Endothelial cell of umbilical vein (primary cell): ENCODE measurements at regions not wholly inside any gene's neighbourhood (a gene's known extent, or its start where the extent isn't known, plus 50 kb on each side); places are given as distances from the start of the nearest gene placed in this dataset.

Source experiments
- BruUV-seq: library from RNA; stranded (reverse); fragments of 400-500 nt; replicated peaks from 2 replicates; lab custom pipeline; 2021; lab: Mats Ljungman, UMichigan
- CTCF ChIA-PET: fragments of 300-600, 350-600 bp; sonication (Branson Sonifier 250); formaldehyde crosslinking; loops from one replicate; lab custom pipeline; 2021; ENCODE audit warnings: antibody characterized with exemption, inconsistent platforms; lab: Charles Lee
- POLR2A ChIA-PET: fragments of 300-600, 350-600 bp; sonication (Branson Sonifier 250); formaldehyde crosslinking; loops from one replicate; lab custom pipeline; 2021; ENCODE audit warnings: antibody characterized with exemption, inconsistent platforms; lab: Charles Lee
- DNase-seq: peaks from one replicate; pipeline ENCODE4 v3.0.0-alpha.2; 2011; ENCODE audit warnings: low read depth, low spot score
- FAIRE-seq: peaks from 2 replicates; lab custom pipeline; 2011; peaks lifted over from hg19 to GRCh38; lab: Jason Lieb, UNC
- H2AFZ ChIP-seq: 2 replicates; pipeline ENCODE4 v1.6.0; 2012; ENCODE audit warnings: low read depth, low read length, control low read depth, inconsistent platforms
- H3K27ac ChIP-seq: 2 replicates; pipeline ENCODE4 v1.5.1; 2011; ENCODE audit warnings: low read depth, mild to moderate bottlenecking, control low read depth, low read length, moderate library complexity; ENCODE audit not compliant: insufficient read depth
- H3K27me3 ChIP-seq, 2 experiments: 2 replicates each; pipeline versions ENCODE4 v1.6.0 to v1.6.1; 2011; ENCODE audit warnings: low read length in 2 of 2, mixed read lengths in 1 of 2; ENCODE audit not compliant: control insufficient read depth in 2 of 2, insufficient read depth in 2 of 2
- H3K36me3 ChIP-seq, 2 experiments: 2 replicates in 1 of 2; 3 replicates in 1 of 2; pipeline ENCODE4 v1.5.1; 2011; ENCODE audit warnings: low read length in 2 of 2, mild to moderate bottlenecking in 1 of 2, moderate library complexity in 1 of 2; ENCODE audit not compliant: control insufficient read depth in 2 of 2, insufficient read depth in 2 of 2; ENCODE audit errors: extremely low read depth in 1 of 2
- H3K4me1 ChIP-seq: 3 replicates; pipeline ENCODE4 v1.5.1; 2011; ENCODE audit warnings: mild to moderate bottlenecking, low read length; ENCODE audit not compliant: control insufficient read depth, insufficient read depth; ENCODE audit errors: extremely low read depth
- H3K4me2 ChIP-seq: 2 replicates; pipeline ENCODE4 v1.6.1; 2011; ENCODE audit warnings: low read length, control low read depth, mixed read lengths; ENCODE audit not compliant: insufficient read depth
- H3K4me3 ChIP-seq, 3 experiments: fragments of 200-600 bp in 1 of 3; sonication (generic), shearing (Covaris generic) in 1 of 3; replicated peaks in 1 of 3; 2 replicates each; pipeline ENCODE4 v1.5.1; 2011 to 2016; ENCODE audit warnings: control low read depth in 3 of 3, low read length in 3 of 3, mild to moderate bottlenecking in 2 of 3, inconsistent platforms in 1 of 3, low read depth in 1 of 3, moderate library complexity in 1 of 3; ENCODE audit not compliant: insufficient read depth in 1 of 3
- H3K79me2 ChIP-seq: 2 replicates; pipeline ENCODE4 v1.6.0; 2012; ENCODE audit warnings: low read length, inconsistent platforms; ENCODE audit not compliant: control insufficient read depth, insufficient read depth
- H3K9ac ChIP-seq: replicated peaks from 2 replicates; pipeline ENCODE3; 2011; ENCODE audit warnings: low read length, control low read depth; ENCODE audit not compliant: insufficient read depth; ENCODE audit errors: extremely low read depth
- H3K9me1 ChIP-seq: replicated peaks from 3 replicates; pipeline ENCODE4 v1.6.0; 2011; ENCODE audit warnings: mild to moderate bottlenecking, low read length; ENCODE audit not compliant: control insufficient read depth, insufficient read depth; ENCODE audit errors: extremely low read depth
- H3K9me3 ChIP-seq: replicated peaks from 2 replicates; pipeline ENCODE4 v1.5.1; 2012; ENCODE audit warnings: low read length, inconsistent platforms; ENCODE audit not compliant: control insufficient read depth, insufficient read depth
- H4K20me1 ChIP-seq: replicated peaks from 2 replicates; pipeline ENCODE3; 2011; ENCODE audit warnings: mild to moderate bottlenecking, low read length; ENCODE audit not compliant: control insufficient read depth, insufficient read depth; ENCODE audit errors: extremely low read depth
- EZH2 ChIP-seq: IDR thresholded peaks from 2 replicates; pipeline ENCODE4 v1.6.1; 2012; ENCODE audit warnings: borderline replicate concordance, low read depth, mild to moderate bottlenecking, moderate library complexity, low read length, inconsistent platforms; ENCODE audit not compliant: severe bottlenecking
- FOS ChIP-seq: IDR thresholded peaks from 2 replicates; pipeline ENCODE4 v1.6.1; 2011; ENCODE audit warnings: mild to moderate bottlenecking, low read length, moderate library complexity, borderline replicate concordance; ENCODE audit not compliant: insufficient read depth
- GATA2 ChIP-seq: IDR thresholded peaks from 2 replicates; pipeline ENCODE4 v1.7.0; 2011; ENCODE audit warnings: low read depth, mild to moderate bottlenecking, moderate library complexity, mixed read lengths, low read length; ENCODE audit not compliant: insufficient read length, insufficient read depth
- JUN ChIP-seq: IDR thresholded peaks from 2 replicates; pipeline ENCODE4 v1.6.1; 2011; ENCODE audit warnings: borderline replicate concordance, low read depth; ENCODE audit not compliant: insufficient read length, insufficient read depth
- MAX ChIP-seq: IDR thresholded peaks from 2 replicates; pipeline ENCODE4 v1.6.1; 2011; ENCODE audit not compliant: insufficient read depth, insufficient read length
- MYC ChIP-seq: IDR thresholded peaks from one replicate; pipeline ENCODE4 v1.6.1; 2011; ENCODE audit warnings: mild to moderate bottlenecking, low read depth, low read length
- POLR2A ChIP-seq: IDR thresholded peaks from 2 replicates; pipeline ENCODE4 v1.6.1; 2012; ENCODE audit warnings: low read depth, mild to moderate bottlenecking, control low read depth, low read length
- POLR2AphosphoS5 ChIP-seq: IDR thresholded peaks from 2 replicates; pipeline ENCODE4 v1.6.1; 2012; ENCODE audit warnings: low read depth, mild to moderate bottlenecking, control low read depth, low read length, moderate library complexity; ENCODE audit not compliant: insufficient read depth
- dilution Hi-C: fragments of 300-500 bp; cut with MboI; formaldehyde crosslinking; loops from one replicate; pipeline ENCODE4 v1.15.0; 2019; ENCODE audit warnings: low sequenced_read_pairs; ENCODE audit not compliant: extremely low pct_ligation_motif_present
- intact Hi-C: fragments of 100-400 bp; cut with micrococcal nuclease; formaldehyde crosslinking; loops from one replicate; pipeline ENCODE4 v1.10.0; 2022
- TF ChIP-seq, protein P1 (sequence below), 2 donors: IDR thresholded peaks; 1 replicate in 1 of 2; 2 replicates in 1 of 2; pipeline ENCODE4 v1.5.1; 2011; ENCODE audit warnings: low read length in 2 of 2, mild to moderate bottlenecking in 2 of 2, moderate library complexity in 2 of 2, control low read depth in 1 of 2, inconsistent platforms in 1 of 2, low read depth in 1 of 2; ENCODE audit not compliant: insufficient read depth in 1 of 2; ENCODE audit errors: extremely low read depth in 1 of 2

DNA sequence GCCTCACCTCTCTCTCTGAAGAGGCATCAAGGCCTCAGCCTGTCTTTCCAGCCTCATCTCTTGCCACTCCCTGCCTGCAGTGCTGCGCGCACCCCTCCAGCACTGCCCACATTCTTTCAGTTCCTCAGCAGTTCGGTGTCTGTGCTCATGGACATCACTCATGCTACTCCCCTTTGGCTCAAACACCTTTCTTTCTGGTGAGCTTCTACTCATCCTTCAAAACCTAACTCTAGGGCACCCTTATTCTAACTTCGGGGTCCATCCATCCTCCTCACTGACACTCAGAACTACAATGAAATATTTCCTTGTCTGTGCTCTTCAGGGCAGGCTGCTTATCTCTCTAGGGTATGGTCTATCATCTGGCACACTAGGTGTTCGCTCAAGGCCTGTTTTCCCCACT is 169.9 kb upstream of the BMPER start:
- H3K9me1 ChIP-seq: no peaks in the 10 kb centered on the region
- ChIA-PET POLR2A (no interaction called here), CTCF (no interaction called here)
- no peak overlapping the region for H3K4me3 ChIP-seq
- H3K9me3 ChIP-seq: no peaks in the 10 kb centered on the region
- no peaks in the 10 kb centered on the region for H3K27me3 ChIP-seq
- DNase-seq: no peak
- no peak for TF ChIP-seq FOS
- TF ChIP-seq EZH2: no peak
- TF ChIP-seq JUN: no peak
- TF ChIP-seq POLR2AphosphoS5: no peak
- TF ChIP-seq POLR2A: no peak
- TF ChIP-seq, protein P1, sequence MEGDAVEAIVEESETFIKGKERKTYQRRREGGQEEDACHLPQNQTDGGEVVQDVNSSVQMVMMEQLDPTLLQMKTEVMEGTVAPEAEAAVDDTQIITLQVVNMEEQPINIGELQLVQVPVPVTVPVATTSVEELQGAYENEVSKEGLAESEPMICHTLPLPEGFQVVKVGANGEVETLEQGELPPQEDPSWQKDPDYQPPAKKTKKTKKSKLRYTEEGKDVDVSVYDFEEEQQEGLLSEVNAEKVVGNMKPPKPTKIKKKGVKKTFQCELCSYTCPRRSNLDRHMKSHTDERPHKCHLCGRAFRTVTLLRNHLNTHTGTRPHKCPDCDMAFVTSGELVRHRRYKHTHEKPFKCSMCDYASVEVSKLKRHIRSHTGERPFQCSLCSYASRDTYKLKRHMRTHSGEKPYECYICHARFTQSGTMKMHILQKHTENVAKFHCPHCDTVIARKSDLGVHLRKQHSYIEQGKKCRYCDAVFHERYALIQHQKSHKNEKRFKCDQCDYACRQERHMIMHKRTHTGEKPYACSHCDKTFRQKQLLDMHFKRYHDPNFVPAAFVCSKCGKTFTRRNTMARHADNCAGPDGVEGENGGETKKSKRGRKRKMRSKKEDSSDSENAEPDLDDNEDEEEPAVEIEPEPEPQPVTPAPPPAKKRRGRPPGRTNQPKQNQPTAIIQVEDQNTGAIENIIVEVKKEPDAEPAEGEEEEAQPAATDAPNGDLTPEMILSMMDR (IDR thresholded peaks at IDR 0.05; ENCODE audit: extremely low read depth in 1 of 2, insufficient read depth in 1 of 2, low read depth in 1 of 2, low read length in 2 of 2): no peak
- TF ChIP-seq MAX: no peak
- no peak for TF ChIP-seq MYC
- no peak for TF ChIP-seq GATA2
- FAIRE-seq: no peak
- H3K4me2 ChIP-seq: no peak overlapping the region
- no peak overlapping the region for H3K9ac ChIP-seq
- H3K36me3 ChIP-seq: no peaks in the 10 kb centered on the region
- peaks cover 12% of the 10 kb centered on the region for H3K4me1 ChIP-seq
- dilution Hi-C loops (no loop called here), intact Hi-C loops (no loop called here)
- BruUV-seq: no TSS peak
- H3K27ac ChIP-seq: no peak overlapping the region
- no peak overlapping the region for H2AFZ ChIP-seq
- no peaks in the 10 kb centered on the region for H4K20me1 ChIP-seq
- H3K79me2 ChIP-seq: no peaks in the 10 kb centered on the region
